GM23338 (cell line): ENCODE measurements at regions not wholly inside any gene's neighbourhood (a gene's known extent, or its start where the extent isn't known, plus 50 kb on each side); places are given as distances from the start of the nearest gene placed in this dataset.

Experiments
- ATAC-seq: fragments of 200-7000 bp; cut with Tn5 transposase; 3 replicates; pipeline ENCODE4 v1.9.1; 2020
- DNase-seq: peaks from one replicate; pipeline ENCODE4 v3.0.0-alpha.2; 2015; ENCODE audit warnings: low spot score
- H2AFZ ChIP-seq: fragments of 200-600 bp; sonication (generic); 2 replicates; pipeline ENCODE4 v1.8.0; 2016; ENCODE audit warnings: antibody characterized with exemption, mild to moderate bottlenecking, moderate library complexity
- H3F3A ChIP-seq: fragments of 200-600 bp; sonication (generic); replicated peaks from 2 replicates; pipeline ENCODE4 v1.8.0; 2017; ENCODE audit warnings: antibody characterized with exemption, mixed run types, low read depth
- H3K27ac ChIP-seq: fragments of 200-600 bp; sonication (generic); 2 replicates; pipeline ENCODE4 v1.6.1; 2016; ENCODE audit warnings: low read depth
- H3K27me3 ChIP-seq: fragments of 200-600 bp; sonication (generic); 2 replicates; pipeline ENCODE4 v1.8.0; 2016; ENCODE audit warnings: mild to moderate bottlenecking, mixed run types, moderate library complexity; ENCODE audit not compliant: insufficient read depth
- H3K36me3 ChIP-seq: fragments of 200-600 bp; sonication (generic); 2 replicates; pipeline ENCODE4 v1.8.0; 2016; ENCODE audit warnings: mild to moderate bottlenecking; ENCODE audit not compliant: insufficient read depth
- H3K4me1 ChIP-seq: fragments of 200-600 bp; sonication (generic); 2 replicates; pipeline ENCODE4 v1.8.0; 2016; ENCODE audit warnings: mild to moderate bottlenecking, moderate library complexity; ENCODE audit not compliant: insufficient read depth
- H3K4me2 ChIP-seq: fragments of 200-600 bp; sonication (generic); 2 replicates; pipeline ENCODE4 v1.7.1; 2017; ENCODE audit warnings: mixed run types
- H3K4me3 ChIP-seq: fragments of 200-600 bp; sonication (generic); 2 replicates; pipeline ENCODE4 v1.6.1; 2016; ENCODE audit warnings: mixed run types
- H3K79me2 ChIP-seq: fragments of 200-600 bp; sonication (generic); replicated peaks from 2 replicates; pipeline ENCODE4 v1.8.0; 2017; ENCODE audit warnings: mild to moderate bottlenecking; ENCODE audit not compliant: insufficient read depth
- H3K9me2 ChIP-seq: fragments of 200-600 bp; sonication (generic); 2 replicates; pipeline ENCODE4 v1.8.0; 2017; ENCODE audit not compliant: insufficient read depth
- H4K20me1 ChIP-seq: fragments of 200-600 bp; sonication (generic); replicated peaks from 2 replicates; pipeline ENCODE4 v1.8.0; 2017; ENCODE audit warnings: mild to moderate bottlenecking; ENCODE audit not compliant: insufficient read depth
- H3K27ac Mint-ChIP-seq: 2 replicates; pipeline ENCODE4 v1.8.0; 2020; ENCODE audit warnings: inconsistent platforms, mild to moderate bottlenecking, moderate library complexity, mixed read lengths
- H3K27me3 Mint-ChIP-seq: 3 replicates; pipeline ENCODE4 v1.8.0; 2022; ENCODE audit warnings: low read depth, mild to moderate bottlenecking, moderate library complexity, mixed read lengths, inconsistent platforms; ENCODE audit not compliant: insufficient read depth, poor library complexity
- H3K36me3 Mint-ChIP-seq: 3 replicates; pipeline ENCODE4 v1.8.0; 2021; ENCODE audit warnings: low read depth, mild to moderate bottlenecking, inconsistent platforms, moderate library complexity, mixed read lengths
- H3K4me1 Mint-ChIP-seq: 3 replicates; pipeline ENCODE4 v1.8.0; 2020; ENCODE audit warnings: mild to moderate bottlenecking, inconsistent platforms, mixed read lengths
- H3K4me3 Mint-ChIP-seq: 3 replicates; pipeline ENCODE4 v1.8.0; 2021; ENCODE audit warnings: moderate library complexity, mild to moderate bottlenecking, inconsistent platforms, mixed read lengths
- H3K9me3 Mint-ChIP-seq: 3 replicates; pipeline ENCODE4 v1.8.0; 2020; ENCODE audit warnings: moderate library complexity, mild to moderate bottlenecking, inconsistent platforms, mixed read lengths
- CREB1 ChIP-seq: fragments of 250-450 bp; sonication (Bioruptor Pico); IDR thresholded peaks from 2 replicates; pipeline ENCODE4 v1.5.0; 2020; ENCODE audit warnings: low read depth, mild to moderate bottlenecking, moderate library complexity
- EZH2 ChIP-seq: fragments of 200-600 bp; sonication (generic); IDR thresholded peaks from one replicate; pipeline ENCODE4 v1.8.0; 2017; ENCODE audit warnings: antibody characterized with exemption, mild to moderate bottlenecking, low read depth; ENCODE audit not compliant: unreplicated experiment
- EZH2phosphoT487 ChIP-seq: fragments of 200-600 bp; sonication (generic); IDR thresholded peaks from one replicate; pipeline ENCODE4 v1.8.1; 2018; ENCODE audit warnings: antibody characterized with exemption; ENCODE audit not compliant: unreplicated experiment
- JUNB ChIP-seq: IDR thresholded peaks from one replicate; pipeline ENCODE4 v1.6.1; 2016; ENCODE audit warnings: antibody characterized with exemption; ENCODE audit not compliant: unreplicated experiment
- NANOG ChIP-seq: IDR thresholded peaks from 2 replicates; pipeline ENCODE4 v1.6.1; 2016; ENCODE audit warnings: antibody characterized with exemption, borderline replicate concordance
- POLR2AphosphoS5 ChIP-seq: IDR thresholded peaks from 2 replicates; pipeline ENCODE4 v1.6.1; 2016; ENCODE audit warnings: antibody characterized with exemption, low read depth
- REST ChIP-seq: IDR thresholded peaks from one replicate; pipeline ENCODE4 v1.6.1; 2018; ENCODE audit warnings: antibody characterized with exemption; ENCODE audit not compliant: unreplicated experiment
- STAT1 ChIP-seq: IDR thresholded peaks from one replicate; pipeline ENCODE4 v1.6.1; 2016; ENCODE audit warnings: antibody characterized with exemption; ENCODE audit not compliant: unreplicated experiment
- ZNF114 ChIP-seq: fragments of 250-450 bp; sonication (Bioruptor Pico); IDR thresholded peaks from 2 replicates; pipeline ENCODE4 v1.5.0; 2020; ENCODE audit warnings: mild to moderate bottlenecking, moderate library complexity
- ZNF331 ChIP-seq: fragments of 250-450 bp; sonication (Bioruptor Pico); IDR thresholded peaks from 2 replicates; pipeline ENCODE4 v1.5.0; 2020; ENCODE audit warnings: low read depth, mild to moderate bottlenecking, moderate library complexity
- TF ChIP-seq, protein P1 (sequence below): fragments of 250-450 bp; sonication (Bioruptor Pico); IDR thresholded peaks from 2 replicates; pipeline ENCODE4 v1.5.0; 2020; ENCODE audit warnings: mild to moderate bottlenecking, moderate library complexity
- TF ChIP-seq, protein P2 (sequence below): IDR thresholded peaks from 2 replicates; pipeline ENCODE4 v1.6.1; 2016; ENCODE audit warnings: antibody characterized with exemption
- TF ChIP-seq, protein P3 (sequence below), 2 experiments: fragments of 200-600 bp in 1 of 2; sonication (generic) in 1 of 2; conservative IDR thresholded peaks; 2 replicates each; pipeline versions ENCODE4 v1.5.1 to v1.6.1; 2016 to 2017; ENCODE audit warnings: antibody characterized with exemption in 2 of 2, low read depth in 2 of 2, mild to moderate bottlenecking in 2 of 2, moderate library complexity in 1 of 2

GRCh38 chr5:89324990-89325389 lies 442.0 kb upstream of the MEF2C start:
- no peak for DNase-seq
- Histone ChIP-seq H4K20me1 (no peaks in the 10 kb centered on the region), H3K36me3 (no peaks in the 10 kb centered on the region), H3K9me2 (no peaks in the 10 kb centered on the region), H3F3A (no peaks in the 10 kb centered on the region), H3K27ac (no peak overlapping the region), H3K4me3 (no peak overlapping the region), H3K4me2 (no peak overlapping the region), H2AFZ (no peak overlapping the region), H3K79me2 (no peaks in the 10 kb centered on the region), H3K27me3 (no peaks in the 10 kb centered on the region), H3K4me1 (no peaks in the 10 kb centered on the region)
- TF ChIP-seq NANOG (no peak), CREB1 (CRISPR knock-in tag) (no peak), EZH2 (no peak), ZNF331 (no peak), REST (no peak), STAT1 (no peak), ZNF114 (CRISPR knock-in tag) (no peak), POLR2AphosphoS5 (no peak), JUNB (no peak), EZH2phosphoT487 (no peak)
- TF ChIP-seq, protein P1, sequence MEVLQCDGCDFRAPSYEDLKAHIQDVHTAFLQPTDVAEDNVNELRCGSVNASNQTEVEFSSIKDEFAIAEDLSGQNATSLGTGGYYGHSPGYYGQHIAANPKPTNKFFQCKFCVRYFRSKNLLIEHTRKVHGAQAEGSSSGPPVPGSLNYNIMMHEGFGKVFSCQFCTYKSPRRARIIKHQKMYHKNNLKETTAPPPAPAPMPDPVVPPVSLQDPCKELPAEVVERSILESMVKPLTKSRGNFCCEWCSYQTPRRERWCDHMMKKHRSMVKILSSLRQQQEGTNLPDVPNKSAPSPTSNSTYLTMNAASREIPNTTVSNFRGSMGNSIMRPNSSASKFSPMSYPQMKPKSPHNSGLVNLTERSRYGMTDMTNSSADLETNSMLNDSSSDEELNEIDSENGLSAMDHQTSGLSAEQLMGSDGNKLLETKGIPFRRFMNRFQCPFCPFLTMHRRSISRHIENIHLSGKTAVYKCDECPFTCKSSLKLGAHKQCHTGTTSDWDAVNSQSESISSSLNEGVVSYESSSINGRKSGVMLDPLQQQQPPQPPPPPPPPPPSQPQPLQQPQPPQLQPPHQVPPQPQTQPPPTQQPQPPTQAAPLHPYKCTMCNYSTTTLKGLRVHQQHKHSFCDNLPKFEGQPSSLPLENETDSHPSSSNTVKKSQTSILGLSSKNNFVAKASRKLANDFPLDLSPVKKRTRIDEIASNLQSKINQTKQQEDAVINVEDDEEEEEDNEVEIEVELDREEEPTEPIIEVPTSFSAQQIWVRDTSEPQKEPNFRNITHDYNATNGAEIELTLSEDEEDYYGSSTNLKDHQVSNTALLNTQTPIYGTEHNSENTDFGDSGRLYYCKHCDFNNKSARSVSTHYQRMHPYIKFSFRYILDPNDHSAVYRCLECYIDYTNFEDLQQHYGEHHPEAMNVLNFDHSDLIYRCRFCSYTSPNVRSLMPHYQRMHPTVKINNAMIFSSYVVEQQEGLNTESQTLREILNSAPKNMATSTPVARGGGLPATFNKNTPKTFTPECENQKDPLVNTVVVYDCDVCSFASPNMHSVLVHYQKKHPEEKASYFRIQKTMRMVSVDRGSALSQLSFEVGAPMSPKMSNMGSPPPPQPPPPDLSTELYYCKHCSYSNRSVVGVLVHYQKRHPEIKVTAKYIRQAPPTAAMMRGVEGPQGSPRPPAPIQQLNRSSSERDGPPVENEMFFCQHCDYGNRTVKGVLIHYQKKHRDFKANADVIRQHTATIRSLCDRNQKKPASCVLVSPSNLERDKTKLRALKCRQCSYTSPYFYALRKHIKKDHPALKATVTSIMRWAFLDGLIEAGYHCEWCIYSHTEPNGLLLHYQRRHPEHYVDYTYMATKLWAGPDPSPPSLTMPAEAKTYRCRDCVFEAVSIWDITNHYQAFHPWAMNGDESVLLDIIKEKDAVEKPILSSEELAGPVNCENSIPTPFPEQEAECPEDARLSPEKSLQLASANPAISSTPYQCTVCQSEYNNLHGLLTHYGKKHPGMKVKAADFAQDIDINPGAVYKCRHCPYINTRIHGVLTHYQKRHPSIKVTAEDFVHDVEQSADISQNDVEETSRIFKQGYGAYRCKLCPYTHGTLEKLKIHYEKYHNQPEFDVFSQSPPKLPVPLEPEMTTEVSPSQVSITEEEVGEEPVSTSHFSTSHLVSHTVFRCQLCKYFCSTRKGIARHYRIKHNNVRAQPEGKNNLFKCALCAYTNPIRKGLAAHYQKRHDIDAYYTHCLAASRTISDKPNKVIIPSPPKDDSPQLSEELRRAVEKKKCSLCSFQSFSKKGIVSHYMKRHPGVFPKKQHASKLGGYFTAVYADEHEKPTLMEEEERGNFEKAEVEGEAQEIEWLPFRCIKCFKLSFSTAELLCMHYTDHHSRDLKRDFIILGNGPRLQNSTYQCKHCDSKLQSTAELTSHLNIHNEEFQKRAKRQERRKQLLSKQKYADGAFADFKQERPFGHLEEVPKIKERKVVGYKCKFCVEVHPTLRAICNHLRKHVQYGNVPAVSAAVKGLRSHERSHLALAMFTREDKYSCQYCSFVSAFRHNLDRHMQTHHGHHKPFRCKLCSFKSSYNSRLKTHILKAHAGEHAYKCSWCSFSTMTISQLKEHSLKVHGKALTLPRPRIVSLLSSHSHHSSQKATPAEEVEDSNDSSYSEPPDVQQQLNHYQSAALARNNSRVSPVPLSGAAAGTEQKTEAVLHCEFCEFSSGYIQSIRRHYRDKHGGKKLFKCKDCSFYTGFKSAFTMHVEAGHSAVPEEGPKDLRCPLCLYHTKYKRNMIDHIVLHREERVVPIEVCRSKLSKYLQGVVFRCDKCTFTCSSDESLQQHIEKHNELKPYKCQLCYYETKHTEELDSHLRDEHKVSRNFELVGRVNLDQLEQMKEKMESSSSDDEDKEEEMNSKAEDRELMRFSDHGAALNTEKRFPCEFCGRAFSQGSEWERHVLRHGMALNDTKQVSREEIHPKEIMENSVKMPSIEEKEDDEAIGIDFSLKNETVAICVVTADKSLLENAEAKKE (CRISPR knock-in tag): no peak
- TF ChIP-seq, protein P2, sequence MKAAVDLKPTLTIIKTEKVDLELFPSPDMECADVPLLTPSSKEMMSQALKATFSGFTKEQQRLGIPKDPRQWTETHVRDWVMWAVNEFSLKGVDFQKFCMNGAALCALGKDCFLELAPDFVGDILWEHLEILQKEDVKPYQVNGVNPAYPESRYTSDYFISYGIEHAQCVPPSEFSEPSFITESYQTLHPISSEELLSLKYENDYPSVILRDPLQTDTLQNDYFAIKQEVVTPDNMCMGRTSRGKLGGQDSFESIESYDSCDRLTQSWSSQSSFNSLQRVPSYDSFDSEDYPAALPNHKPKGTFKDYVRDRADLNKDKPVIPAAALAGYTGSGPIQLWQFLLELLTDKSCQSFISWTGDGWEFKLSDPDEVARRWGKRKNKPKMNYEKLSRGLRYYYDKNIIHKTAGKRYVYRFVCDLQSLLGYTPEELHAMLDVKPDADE: no peak
- TF ChIP-seq, protein P3, sequence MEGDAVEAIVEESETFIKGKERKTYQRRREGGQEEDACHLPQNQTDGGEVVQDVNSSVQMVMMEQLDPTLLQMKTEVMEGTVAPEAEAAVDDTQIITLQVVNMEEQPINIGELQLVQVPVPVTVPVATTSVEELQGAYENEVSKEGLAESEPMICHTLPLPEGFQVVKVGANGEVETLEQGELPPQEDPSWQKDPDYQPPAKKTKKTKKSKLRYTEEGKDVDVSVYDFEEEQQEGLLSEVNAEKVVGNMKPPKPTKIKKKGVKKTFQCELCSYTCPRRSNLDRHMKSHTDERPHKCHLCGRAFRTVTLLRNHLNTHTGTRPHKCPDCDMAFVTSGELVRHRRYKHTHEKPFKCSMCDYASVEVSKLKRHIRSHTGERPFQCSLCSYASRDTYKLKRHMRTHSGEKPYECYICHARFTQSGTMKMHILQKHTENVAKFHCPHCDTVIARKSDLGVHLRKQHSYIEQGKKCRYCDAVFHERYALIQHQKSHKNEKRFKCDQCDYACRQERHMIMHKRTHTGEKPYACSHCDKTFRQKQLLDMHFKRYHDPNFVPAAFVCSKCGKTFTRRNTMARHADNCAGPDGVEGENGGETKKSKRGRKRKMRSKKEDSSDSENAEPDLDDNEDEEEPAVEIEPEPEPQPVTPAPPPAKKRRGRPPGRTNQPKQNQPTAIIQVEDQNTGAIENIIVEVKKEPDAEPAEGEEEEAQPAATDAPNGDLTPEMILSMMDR (conservative IDR thresholded peaks at IDR 0.05; ENCODE audit: low read depth in 2 of 2): no peak
- no peaks in the 10 kb centered on the region; the same call in 2 of the 3 replicates for H3K9me3 Mint-ChIP-seq
- ATAC-seq: no peak
- H3K36me3 Mint-ChIP-seq: no peaks in the 10 kb centered on the region
- H3K27ac Mint-ChIP-seq: no peak overlapping the region
- H3K4me1 Mint-ChIP-seq: peaks cover 3% of the 10 kb centered on the region
- no peak overlapping the region for H3K4me3 Mint-ChIP-seq
- no peaks in the 10 kb centered on the region for H3K27me3 Mint-ChIP-seq
